Coronary artery (tissue), 2 donors: ENCODE measurements at regions not wholly inside any gene's neighbourhood (a gene's known extent, or its start where the extent isn't known, plus 50 kb on each side); places are given as distances from the start of the nearest gene placed in this dataset.

Experiments used
- DNase-seq: peaks from one replicate; pipeline ENCODE4 v3.0.0-alpha.2; 2017; ENCODE audit warnings: low spot score
- H3K27ac ChIP-seq, 2 donors: fragments of 200-600 bp; sonication (generic); one replicate each; pipeline ENCODE4 v1.5.1; 2016 to 2019
- H3K4me3 ChIP-seq: fragments of 200-600 bp; sonication (generic); 2 replicates; pipeline ENCODE4 v1.5.1; 2016; ENCODE audit warnings: mild to moderate bottlenecking, moderate library complexity
- TF ChIP-seq, protein P1 (sequence below): fragments of 200-600 bp; sonication (generic); IDR thresholded peaks from one replicate; pipeline ENCODE4 v1.5.1; 2019; ENCODE audit warnings: antibody characterized with exemption

DNA sequence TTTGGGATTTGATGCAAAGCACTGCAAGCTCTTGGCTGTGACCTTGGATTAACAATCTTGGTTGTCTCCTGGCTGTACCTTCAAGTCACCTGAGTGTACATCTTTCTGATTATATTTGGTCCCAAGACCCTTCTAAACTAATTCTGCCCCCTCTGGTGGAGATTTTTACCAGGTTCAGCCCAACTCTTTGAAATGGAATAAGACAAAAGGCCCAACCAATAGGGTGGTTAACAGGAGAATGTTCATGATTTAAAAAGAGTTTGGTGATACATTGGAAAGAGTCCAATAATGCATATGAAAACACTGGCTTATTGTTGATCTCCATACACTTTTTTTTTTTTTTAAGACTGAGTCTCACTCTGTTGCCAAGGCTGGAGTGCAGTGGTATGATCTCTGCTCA, 77.5 kb upstream of the CD83 start:
- no peak for DNase-seq
- Histone ChIP-seq H3K27ac (no peak overlapping the region), H3K4me3 (no peak overlapping the region)
- TF ChIP-seq, protein P1, sequence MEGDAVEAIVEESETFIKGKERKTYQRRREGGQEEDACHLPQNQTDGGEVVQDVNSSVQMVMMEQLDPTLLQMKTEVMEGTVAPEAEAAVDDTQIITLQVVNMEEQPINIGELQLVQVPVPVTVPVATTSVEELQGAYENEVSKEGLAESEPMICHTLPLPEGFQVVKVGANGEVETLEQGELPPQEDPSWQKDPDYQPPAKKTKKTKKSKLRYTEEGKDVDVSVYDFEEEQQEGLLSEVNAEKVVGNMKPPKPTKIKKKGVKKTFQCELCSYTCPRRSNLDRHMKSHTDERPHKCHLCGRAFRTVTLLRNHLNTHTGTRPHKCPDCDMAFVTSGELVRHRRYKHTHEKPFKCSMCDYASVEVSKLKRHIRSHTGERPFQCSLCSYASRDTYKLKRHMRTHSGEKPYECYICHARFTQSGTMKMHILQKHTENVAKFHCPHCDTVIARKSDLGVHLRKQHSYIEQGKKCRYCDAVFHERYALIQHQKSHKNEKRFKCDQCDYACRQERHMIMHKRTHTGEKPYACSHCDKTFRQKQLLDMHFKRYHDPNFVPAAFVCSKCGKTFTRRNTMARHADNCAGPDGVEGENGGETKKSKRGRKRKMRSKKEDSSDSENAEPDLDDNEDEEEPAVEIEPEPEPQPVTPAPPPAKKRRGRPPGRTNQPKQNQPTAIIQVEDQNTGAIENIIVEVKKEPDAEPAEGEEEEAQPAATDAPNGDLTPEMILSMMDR: no peak

DNA sequence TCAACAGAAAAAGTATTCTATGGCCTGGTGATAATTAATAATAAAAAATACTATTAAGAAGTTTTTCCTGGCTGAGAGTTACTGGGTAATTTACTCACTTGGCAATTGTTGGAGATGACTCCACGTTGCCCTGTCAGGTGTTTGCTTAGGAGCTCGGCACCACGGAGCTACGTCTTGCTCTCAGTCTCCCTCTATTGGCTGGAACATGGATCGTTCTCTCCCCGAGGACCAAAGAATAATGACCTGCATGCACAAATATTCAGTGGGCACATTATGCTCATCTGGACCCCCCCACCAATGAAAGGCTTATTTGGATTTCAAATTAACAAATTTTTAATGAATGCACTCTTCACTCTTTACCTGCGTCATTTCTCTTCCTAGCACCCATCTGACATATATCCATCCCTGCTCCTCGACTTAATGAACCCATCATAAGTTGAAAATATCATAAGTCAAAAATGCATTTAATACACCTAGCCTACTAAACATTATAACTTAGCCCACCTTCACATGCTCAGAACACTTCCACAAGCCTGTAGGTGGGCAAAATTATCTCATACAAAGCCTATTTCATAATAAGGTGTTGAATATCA, 71.0 kb upstream of the CD83 start:
- no peak overlapping the region for H3K4me3 ChIP-seq
- TF ChIP-seq, protein P1: no peak
- H3K27ac ChIP-seq: no peak overlapping the region
- no peak for DNase-seq

DNA sequence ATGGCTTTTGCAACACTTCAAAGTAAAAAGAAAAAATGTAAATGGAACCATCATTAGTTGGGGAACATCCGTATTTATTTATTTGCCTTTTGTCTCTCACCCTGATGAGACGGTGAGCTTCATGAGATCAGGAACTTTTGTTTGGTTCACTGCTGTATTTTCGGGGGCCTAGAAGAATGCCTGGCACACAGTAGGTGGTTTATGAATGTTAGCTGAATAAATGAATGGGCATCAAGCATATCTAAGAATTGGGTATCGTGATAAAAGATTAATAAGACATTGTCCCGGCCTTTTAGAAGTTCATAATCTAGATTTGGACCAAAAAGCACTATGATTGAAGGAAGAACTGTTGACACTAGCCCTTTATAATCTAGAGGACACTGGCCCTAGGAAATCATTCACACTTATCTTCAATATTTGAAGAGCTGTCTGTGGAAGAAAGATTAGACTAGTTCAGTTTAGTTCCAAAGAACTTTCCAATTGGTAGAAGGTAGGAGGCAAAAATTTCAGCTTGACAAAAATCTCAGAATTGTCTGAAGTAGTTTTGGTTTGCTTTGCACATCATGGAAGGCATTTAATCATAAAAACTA, 70.3 kb upstream of the CD83 start:
- Histone ChIP-seq H3K27ac (no peak overlapping the region), H3K4me3 (no peak overlapping the region)
- DNase-seq: no peak
- TF ChIP-seq, protein P1: no peak

DNA sequence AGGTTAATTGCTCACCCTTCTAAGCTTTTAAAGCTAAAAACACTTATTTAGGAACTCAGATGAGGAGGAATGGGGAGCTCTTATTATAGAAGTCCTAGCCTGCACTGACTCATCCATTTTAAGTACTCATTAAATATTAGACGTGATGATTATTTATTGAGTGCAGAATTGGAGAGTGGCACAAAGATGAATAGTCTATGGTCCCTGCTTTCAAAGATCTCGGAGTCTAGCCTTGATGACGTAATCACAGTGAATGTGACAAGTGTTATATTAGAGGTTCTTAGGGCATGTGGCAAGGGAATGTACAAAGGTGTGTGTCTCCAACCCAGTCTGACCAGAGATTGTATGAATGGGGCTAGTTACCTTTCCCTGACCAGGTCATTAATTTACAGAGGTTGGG, 68.7 kb upstream of the CD83 start:
- Histone ChIP-seq H3K4me3 (no peak overlapping the region), H3K27ac (no peak overlapping the region)
- TF ChIP-seq, protein P1: no peak
- DNase-seq: no peak

DNA sequence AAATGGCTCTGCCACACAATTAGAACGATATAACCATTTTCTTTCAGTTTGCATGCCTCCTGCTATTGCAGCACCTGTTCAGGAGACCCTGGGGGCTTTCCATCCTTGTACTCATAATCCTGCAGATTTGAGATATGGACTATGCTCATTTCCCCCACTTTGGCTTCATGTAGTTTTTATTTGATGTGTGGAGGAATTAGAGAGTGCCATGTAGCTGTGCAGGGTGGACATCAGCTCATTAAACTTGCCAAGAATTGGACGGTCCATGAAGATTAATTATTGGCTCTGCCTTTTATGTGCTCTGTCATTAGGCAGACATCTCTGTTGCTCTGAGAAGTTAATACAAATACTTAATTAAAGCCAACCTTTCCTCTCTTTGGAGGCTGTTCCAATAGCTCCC, 66.2 kb upstream of the CD83 start:
- Histone ChIP-seq H3K27ac (no peak overlapping the region), H3K4me3 (no peak overlapping the region)
- TF ChIP-seq, protein P1: no peak
- DNase-seq: no peak

DNA sequence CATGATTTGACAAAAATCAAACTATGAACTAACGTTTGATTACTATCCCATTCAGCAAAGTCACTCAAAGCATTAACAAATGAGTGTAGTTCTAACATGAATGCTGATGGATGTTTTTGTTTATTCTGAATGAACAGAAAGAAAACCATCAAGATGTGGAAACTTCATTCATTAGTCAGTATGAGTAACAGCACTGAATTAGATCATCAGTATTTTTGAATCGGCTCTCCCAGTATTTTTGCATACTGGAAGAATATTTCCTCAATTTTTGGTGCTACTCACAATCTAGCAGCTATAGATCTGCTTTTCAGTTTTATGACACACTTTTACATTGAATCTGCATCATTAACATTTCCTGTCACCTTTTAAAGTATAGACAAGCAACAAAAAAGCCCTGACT, 63.8 kb upstream of the CD83 start:
- no peak for DNase-seq
- no peak overlapping the region for H3K27ac ChIP-seq
- TF ChIP-seq, protein P1: no peak
- H3K4me3 ChIP-seq: no peak overlapping the region

DNA sequence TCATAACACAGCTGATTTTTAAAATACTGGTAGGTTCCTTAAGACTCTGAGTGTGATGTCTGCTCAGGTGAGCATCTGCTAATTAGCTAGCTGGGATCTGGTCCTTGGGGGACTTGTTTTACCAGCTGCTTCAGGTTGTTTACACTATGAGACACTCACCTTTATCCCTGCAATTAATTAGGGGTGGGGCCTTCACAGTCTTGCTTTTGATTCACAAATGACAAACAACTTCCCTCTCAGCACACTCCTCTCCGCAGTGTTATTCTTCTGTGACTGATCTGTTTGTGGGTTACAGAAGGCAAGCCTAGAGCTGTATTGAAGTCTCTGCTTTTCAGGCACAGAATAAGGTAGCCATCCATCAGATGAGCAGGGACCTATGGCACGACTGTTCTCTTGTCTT, 62.0 kb upstream of the CD83 start:
- TF ChIP-seq, protein P1: no peak
- Histone ChIP-seq H3K27ac (no peak overlapping the region), H3K4me3 (no peak overlapping the region)
- no peak for DNase-seq
